ENCODE measurements at regions not wholly inside any gene's neighbourhood (a gene's known extent, or its start where the extent isn't known, plus 50 kb on each side); places are given as distances from the start of the nearest gene placed in this dataset.
"Not testable (repeated sequence)": the region's sequence is repeated elsewhere in the genome, so short reads cannot be mapped to it uniquely, and the experiment has no call there.

- no peak for DNase-seq
These were observed 100.4 kb upstream of the CLINT1 start for GRCh38 chr5:157959370-157959769.

GRCh38 chr5:157956271-157956885 lies 97.4 kb upstream of the CLINT1 start:
- DNase-seq, result no peak

DNA sequence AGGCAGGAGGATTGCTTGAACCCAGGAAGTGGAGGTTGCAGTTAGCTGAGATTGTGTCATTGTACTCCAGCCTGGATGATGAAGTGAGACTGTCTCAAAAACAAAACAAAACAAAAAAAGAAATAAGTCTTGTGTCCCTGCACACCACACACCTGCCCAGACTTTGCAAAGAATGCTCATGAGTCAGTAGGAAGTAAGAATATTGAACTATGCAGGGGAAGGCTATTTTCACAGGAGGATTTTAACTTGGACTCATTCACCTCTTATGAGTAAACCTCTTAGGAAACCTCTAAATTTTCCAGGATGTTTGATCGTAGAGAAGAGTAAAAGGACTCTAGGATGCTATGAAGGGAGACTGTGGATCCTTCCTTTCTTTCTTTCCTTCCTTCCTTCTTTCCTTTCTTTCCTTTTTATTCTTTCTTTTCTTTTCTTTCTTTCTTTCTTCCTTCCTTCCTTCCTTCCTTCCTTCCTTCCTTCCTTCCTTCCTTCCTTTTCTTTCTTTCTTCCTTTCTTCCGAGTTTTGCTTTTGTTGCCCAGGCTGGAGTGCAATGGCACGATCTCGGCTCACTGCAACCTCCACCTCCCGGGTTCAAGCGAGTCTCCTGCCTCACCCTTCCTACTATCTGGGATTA lies 96.7 kb upstream of the CLINT1 start:
- DNase-seq, result no peak

DNA sequence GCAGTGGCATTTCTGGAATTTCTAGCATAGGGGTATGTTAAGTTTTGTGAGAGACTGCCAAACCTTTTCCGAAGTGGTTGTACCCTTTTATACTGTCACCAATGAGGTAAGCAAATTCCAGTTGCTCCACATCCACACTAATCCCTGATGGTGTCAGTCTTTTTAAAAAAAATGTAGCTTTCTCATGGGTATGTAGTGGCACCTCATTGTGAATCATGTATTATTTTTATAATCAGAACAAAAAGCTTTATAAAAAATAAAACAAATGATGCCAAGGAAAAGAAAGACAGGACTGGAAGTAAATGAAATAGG lies 93.4 kb upstream of the CLINT1 start:
- peak; percentile 27 for DNase-seq

DNA sequence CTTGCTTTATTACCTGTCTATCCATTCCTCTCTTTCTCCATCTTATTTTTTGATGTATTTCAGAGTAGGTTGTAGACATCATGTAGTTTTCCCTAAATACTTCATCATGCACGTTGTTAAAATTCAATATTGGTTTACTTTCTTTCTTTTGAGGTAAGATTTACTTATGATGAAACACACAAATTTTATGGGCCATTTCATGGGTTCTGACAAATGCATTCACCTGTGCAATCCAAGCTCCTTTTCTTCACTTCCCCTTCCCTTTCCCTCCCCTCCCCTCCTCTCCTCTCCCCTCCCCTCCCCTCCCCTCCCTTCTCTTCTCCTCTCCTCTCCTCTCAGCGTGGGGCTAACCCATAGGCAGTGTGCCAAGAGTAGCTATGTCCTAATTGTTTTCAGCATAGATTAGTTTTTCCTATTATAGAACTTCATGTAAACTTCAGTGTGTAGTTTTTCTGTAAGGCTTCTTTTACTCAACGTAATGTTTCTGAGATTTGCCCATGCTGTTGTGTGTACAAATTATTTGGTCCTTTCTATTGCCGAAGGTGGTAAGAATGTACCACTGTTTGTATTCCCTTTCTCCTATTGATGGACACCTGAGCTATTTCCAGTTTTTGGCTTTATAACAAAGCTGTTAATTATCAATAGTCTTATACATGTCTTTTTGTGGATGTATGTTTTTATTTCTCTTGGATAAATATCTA lies 92.9 kb upstream of the CLINT1 start:
- no peak for DNase-seq

DNA sequence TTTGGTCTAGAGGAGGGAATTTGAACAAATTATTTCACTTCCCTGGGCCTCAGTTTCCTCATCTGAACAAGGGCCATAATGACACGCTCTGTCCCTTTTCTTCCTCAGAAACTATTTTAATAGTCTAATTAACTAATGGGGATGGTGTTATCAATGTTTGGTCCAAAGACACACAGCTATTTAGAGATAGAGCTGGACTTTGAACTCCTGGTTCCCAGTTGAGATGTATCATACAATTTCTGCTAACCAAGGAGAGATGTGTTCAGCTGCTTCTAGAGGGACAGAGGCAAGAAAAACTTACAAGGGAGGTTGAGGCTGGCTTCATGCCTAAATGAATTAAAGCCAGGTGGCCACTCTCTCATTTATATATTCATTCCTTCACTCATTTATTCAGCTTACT lies 90.6 kb upstream of the CLINT1 start:
- no peak for DNase-seq

GRCh38 chr5:157948738-157949410 lies 89.9 kb upstream of the CLINT1 start:
- peak; percentile 97 for DNase-seq

DNA sequence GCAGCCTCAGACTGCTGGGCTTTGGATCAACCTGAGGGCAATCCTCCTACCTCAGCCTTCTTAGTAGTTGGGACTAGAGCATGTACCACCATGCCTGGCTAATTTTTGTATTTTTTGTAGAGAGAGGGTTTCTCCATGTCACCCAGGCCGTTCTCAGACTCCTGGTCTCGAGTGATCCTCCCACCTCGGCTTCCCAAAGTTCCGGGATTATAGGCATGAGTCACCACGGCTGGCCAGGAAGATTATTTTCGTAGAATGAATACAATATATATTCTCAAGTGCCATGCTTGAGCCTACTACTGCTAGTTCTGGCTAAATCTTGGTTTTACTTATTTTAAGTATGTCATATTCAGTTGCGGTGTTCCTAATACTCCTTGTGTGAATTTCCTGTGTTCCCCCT lies 88.2 kb upstream of the CLINT1 start:
- no peak for DNase-seq

DNA sequence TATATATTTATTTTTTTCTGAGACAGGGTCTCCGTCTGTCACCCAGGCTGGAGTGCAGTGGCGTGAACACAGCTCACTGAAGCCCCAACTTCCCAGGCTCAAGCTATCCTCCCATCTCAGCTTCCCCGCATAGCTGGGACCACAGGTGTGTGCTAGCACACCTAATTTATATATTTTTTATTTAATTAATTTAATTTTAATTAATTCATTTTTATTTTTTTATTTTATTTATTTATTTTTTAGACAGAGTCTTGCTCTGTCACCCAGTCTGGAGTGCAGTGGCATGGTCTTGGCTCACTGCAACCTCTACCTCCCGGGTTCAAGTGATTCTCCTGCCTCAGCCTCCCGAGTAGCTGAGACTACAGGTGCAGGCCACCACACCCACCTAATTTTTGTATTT lies 86.9 kb upstream of the CLINT1 start:
- not testable (repeated sequence) for DNase-seq

- no peak for DNase-seq
These were observed 86.0 kb upstream of the CLINT1 start for GRCh38 chr5:157944938-157945337.

DNA sequence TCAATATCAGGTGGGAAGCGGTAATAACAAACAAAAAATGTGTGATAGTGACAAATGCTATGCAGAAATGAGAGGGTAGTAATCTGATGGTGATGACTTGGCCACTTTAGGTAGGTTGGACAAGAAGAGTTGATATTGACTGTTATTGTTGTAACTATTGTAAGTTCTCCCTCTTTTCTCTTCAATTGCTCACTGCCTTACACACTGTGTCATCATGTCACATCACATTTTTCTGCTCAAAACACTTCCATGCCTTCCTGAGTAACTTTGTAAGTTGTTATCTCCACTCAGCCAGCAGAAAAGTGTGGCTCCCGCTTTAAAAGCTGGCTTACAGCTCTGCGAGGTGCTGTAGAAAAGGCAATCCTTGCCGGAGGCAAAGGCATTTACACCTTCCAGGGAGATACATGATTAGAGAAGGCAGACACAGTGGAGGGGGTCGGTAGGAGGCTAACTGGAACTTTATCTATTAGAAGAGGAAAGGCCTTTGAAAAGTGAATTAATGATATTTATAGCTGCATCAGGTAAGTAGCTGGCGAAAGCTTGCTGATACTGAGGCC lies 85.2 kb upstream of the CLINT1 start:
- DNase-seq, result no peak

GRCh38 chr5:157942595-157942994 lies 83.7 kb upstream of the CLINT1 start:
- no peak for DNase-seq

GRCh38 chr5:157941616-157942015 lies 82.7 kb upstream of the CLINT1 start:
- DNase-seq, result peak; percentile 39

DNA sequence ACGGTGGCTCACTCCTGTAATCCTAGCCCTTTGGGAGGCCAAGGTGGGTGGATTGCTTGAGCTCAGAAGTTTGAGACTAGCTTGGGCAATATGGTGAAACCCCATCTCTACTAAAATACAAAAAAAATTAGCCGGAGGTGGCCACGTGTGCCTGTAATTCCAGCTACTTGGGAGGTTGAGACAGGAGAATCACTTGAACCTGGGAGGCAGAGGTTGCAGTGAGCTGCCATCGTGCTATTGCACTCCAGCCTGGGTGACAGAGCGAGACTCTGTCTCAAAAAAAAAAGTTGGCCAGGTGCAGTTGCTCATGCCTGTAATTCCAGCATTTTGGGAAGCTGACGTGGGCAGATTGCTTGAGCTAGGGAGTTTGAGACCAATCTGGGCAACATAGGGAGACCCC lies 79.2 kb upstream of the CLINT1 start:
- DNase-seq, result not testable (repeated sequence)

DNA sequence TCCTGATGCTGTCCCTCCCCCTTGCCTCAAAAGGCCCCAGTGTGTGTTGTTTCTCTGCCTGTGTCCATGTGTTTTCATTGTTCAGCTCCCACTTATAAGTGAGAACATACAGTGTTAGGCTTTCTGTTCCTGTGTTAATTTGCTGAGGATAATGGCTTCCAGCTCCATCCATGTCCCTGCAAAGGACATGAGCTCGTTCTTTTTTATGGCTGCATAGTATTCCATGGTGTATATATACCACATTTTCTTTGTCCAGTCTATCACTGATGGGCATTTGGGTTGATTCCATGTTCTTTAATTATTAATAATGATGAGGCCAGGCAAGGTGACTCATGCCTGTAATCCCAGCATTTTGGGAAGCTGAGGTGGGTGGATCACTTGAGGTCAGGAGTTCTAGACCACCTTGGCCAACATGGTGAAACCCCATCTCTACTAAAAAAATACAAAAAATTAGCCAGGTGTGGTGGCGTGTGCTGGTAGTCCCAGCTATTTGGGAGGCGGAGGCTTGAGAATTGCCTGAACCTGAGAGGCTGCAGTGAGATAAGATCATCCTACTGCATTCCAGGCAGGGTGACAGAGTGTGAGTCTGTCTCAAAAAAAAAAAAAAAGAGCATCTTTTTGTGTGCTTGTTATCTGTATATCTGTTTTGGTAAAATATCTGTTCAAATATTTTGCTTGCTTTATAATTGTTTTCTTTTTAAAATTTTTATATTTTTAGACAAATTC lies 78.0 kb upstream of the CLINT1 start:
- DNase-seq, result not testable (repeated sequence)

GRCh38 chr5:157934600-157934999 lies 75.7 kb upstream of the CLINT1 start:
- no peak for DNase-seq

DNA sequence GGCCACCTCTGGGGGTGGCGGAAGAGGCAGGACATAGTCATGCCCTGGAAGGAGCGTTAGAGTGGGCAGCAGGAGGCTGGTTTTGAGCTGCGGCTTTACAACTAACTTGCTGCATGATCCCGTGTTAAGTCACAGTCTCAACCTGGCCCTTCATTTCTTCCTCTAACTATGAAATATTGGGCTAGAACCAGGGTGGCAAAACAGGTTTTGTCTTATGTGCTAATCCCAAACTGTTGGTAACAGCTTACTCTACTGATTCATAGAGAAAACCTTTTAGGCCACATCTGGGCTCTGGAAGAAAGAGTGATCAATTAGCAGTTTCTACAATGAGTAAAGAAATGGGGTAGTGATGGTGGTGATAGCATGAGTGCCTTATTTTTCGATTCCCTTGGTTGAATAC lies 74.1 kb upstream of the CLINT1 start:
- no peak for DNase-seq

- no peak for DNase-seq
These were observed 71.8 kb upstream of the CLINT1 start for GRCh38 chr5:157930710-157931109.

GRCh38 chr5:157926977-157927376 lies 68.0 kb upstream of the CLINT1 start:
- DNase-seq, result no peak

GRCh38 chr5:157925786-157926671 lies 67.1 kb upstream of the CLINT1 start:
- DNase-seq, result no peak

DNA sequence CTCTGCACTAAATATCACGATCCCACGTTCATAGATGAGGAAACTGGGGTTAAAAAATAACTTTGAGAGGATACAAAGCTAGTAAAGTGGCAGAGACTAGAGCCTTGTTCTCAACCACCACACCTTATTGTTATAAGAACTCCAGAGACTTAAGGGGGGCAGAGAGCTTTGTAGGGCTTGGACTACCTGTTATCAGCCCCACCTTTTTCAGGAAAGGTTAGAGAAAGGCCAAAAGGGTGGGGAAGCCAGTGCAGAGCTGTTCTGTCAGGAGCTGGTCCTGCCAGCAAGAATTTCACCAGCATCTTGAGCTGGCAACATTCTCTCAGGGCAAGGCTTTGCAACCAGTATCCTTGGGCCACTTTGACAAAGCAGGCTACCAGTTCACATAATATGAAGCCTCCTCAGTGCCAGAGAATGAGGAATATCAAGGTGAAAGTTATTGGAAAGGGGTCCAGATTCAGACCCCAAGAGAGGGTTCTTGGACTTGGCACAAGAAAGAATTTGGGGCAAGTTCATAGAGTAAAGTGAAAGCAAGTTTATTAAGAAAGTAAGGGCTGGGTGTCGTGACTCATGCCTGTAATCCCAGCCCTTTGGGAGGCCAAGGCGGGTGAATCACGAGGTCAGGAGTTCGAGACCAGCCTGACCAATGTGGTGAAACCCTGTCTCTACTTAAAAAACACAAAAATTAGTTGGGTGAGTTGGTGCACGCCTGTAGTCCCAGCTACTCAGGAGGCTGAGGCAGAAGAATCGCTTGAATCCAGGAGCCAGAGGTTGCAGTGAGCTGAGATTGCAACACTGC lies 66.2 kb upstream of the CLINT1 start:
- peak; percentile 12 for DNase-seq
